ENCODE measurements at regions not wholly inside any gene's neighbourhood (a gene's known extent, or its start where the extent isn't known, plus 50 kb on each side); places are given as distances from the start of the nearest gene placed in this dataset.

GRCh38 chr2:219959471-219959870, 332.0 kb downstream of the SLC4A3 start:
- Mint-ChIP-seq H3K4me3 (no peak overlapping the region), H3K27ac (no peak overlapping the region), H3K4me1 (ENCODE audit: low read depth) (no peaks in the 10 kb centered on the region), H3K27me3 (ENCODE audit: low read depth) (no peaks in the 10 kb centered on the region), H3K9me3 (ENCODE audit: insufficient read depth) (no peaks in the 10 kb centered on the region), H3K36me3 (ENCODE audit: low read depth) (no peaks in the 10 kb centered on the region)
- ATAC-seq (no peak), DNase-seq (no peak)
- ChIA-PET CTCF (no interaction called here), POLR2A (no interaction called here)

GRCh38 chr2:219961947-219962498, 334.6 kb downstream of the SLC4A3 start:
- Mint-ChIP-seq H3K4me3 (no peak overlapping the region), H3K9me3 (ENCODE audit: insufficient read depth) (no peaks in the 10 kb centered on the region), H3K36me3 (ENCODE audit: low read depth) (no peaks in the 10 kb centered on the region), H3K4me1 (ENCODE audit: low read depth) (no peaks in the 10 kb centered on the region), H3K27me3 (ENCODE audit: low read depth) (no peaks in the 10 kb centered on the region), H3K27ac (no peak overlapping the region)
- DNase-seq (no peak), ATAC-seq (no peak)
- ChIA-PET POLR2A (no interaction called here), CTCF (no interaction called here)

- no peaks in the 10 kb centered on the region for H3K36me3 Mint-ChIP-seq (ENCODE audit: low read depth)
- no peak for ATAC-seq
- H3K27me3 Mint-ChIP-seq (ENCODE audit: low read depth): no peaks in the 10 kb centered on the region
- no peak overlapping the region for H3K27ac Mint-ChIP-seq
- ChIA-PET CTCF (no interaction called here), POLR2A (no interaction called here)
- no peak overlapping the region for H3K4me3 Mint-ChIP-seq
- H3K9me3 Mint-ChIP-seq (ENCODE audit: insufficient read depth): no peaks in the 10 kb centered on the region
- DNase-seq: no peak
- no peaks in the 10 kb centered on the region for H3K4me1 Mint-ChIP-seq (ENCODE audit: low read depth)
Observed at GRCh38 chr2:219962801-219963200, 335.4 kb downstream of the SLC4A3 start.

- Mint-ChIP-seq H3K27ac (no peak overlapping the region), H3K4me1 (ENCODE audit: low read depth) (no peaks in the 10 kb centered on the region), H3K9me3 (ENCODE audit: insufficient read depth) (no peaks in the 10 kb centered on the region), H3K4me3 (no peak overlapping the region), H3K36me3 (ENCODE audit: low read depth) (no peaks in the 10 kb centered on the region), H3K27me3 (ENCODE audit: low read depth) (no peaks in the 10 kb centered on the region)
- ATAC-seq: no peak
- ChIA-PET CTCF (no interaction called here), POLR2A (no interaction called here)
- DNase-seq: no peak
Observed at GRCh38 chr2:219965287-219966194, 338.1 kb downstream of the SLC4A3 start.

GRCh38 chr2:219967247-219968245, 340.1 kb downstream of the SLC4A3 start:
- Mint-ChIP-seq H3K36me3 (ENCODE audit: low read depth) (no peaks in the 10 kb centered on the region), H3K9me3 (ENCODE audit: insufficient read depth) (no peaks in the 10 kb centered on the region), H3K4me1 (ENCODE audit: low read depth) (no peaks in the 10 kb centered on the region), H3K27me3 (ENCODE audit: low read depth) (no peaks in the 10 kb centered on the region), H3K4me3 (no peak overlapping the region), H3K27ac (no peak overlapping the region)
- CTCF ChIA-PET: no interaction called here
- POLR2A ChIA-PET: no interaction called here
- no peak for ATAC-seq
- DNase-seq: no peak

- no peaks in the 10 kb centered on the region for H3K36me3 Mint-ChIP-seq (ENCODE audit: low read depth)
- POLR2A ChIA-PET: no interaction called here
- H3K27ac Mint-ChIP-seq: no peak overlapping the region
- DNase-seq (no peak), ATAC-seq (no peak)
- no peaks in the 10 kb centered on the region for H3K4me1 Mint-ChIP-seq (ENCODE audit: low read depth)
- no peak overlapping the region for H3K4me3 Mint-ChIP-seq
- H3K9me3 Mint-ChIP-seq (ENCODE audit: insufficient read depth): no peaks in the 10 kb centered on the region
- CTCF ChIA-PET: no interaction called here
- no peaks in the 10 kb centered on the region for H3K27me3 Mint-ChIP-seq (ENCODE audit: low read depth)
Observed at GRCh38 chr2:219968685-219969345, 341.4 kb downstream of the SLC4A3 start.

GRCh38 chr2:219969508-219969907, 342.1 kb downstream of the SLC4A3 start:
- Mint-ChIP-seq H3K27ac (no peak overlapping the region), H3K27me3 (ENCODE audit: low read depth) (no peaks in the 10 kb centered on the region), H3K36me3 (ENCODE audit: low read depth) (no peaks in the 10 kb centered on the region), H3K4me3 (no peak overlapping the region), H3K9me3 (ENCODE audit: insufficient read depth) (no peaks in the 10 kb centered on the region), H3K4me1 (ENCODE audit: low read depth) (no peaks in the 10 kb centered on the region)
- POLR2A ChIA-PET: no interaction called here
- ATAC-seq (no peak), DNase-seq (no peak)
- CTCF ChIA-PET: no interaction called here

GRCh38 chr2:219973136-219973535, 345.7 kb downstream of the SLC4A3 start:
- no peak for DNase-seq
- H3K27me3 Mint-ChIP-seq (ENCODE audit: low read depth): no peaks in the 10 kb centered on the region
- ChIA-PET CTCF (no interaction called here), POLR2A (no interaction called here)
- H3K9me3 Mint-ChIP-seq (ENCODE audit: insufficient read depth): no peaks in the 10 kb centered on the region
- H3K4me1 Mint-ChIP-seq (ENCODE audit: low read depth): no peaks in the 10 kb centered on the region
- no peak overlapping the region for H3K4me3 Mint-ChIP-seq
- no peaks in the 10 kb centered on the region for H3K36me3 Mint-ChIP-seq (ENCODE audit: low read depth)
- no peak overlapping the region for H3K27ac Mint-ChIP-seq
- no peak for ATAC-seq

- DNase-seq (no peak), ATAC-seq (no peak)
- no peak overlapping the region for H3K27ac Mint-ChIP-seq
- H3K4me3 Mint-ChIP-seq: no peak overlapping the region
- ChIA-PET POLR2A (no interaction called here), CTCF (no interaction called here)
- H3K4me1 Mint-ChIP-seq (ENCODE audit: low read depth): no peaks in the 10 kb centered on the region
- H3K9me3 Mint-ChIP-seq (ENCODE audit: insufficient read depth): no peaks in the 10 kb centered on the region
- no peaks in the 10 kb centered on the region for H3K27me3 Mint-ChIP-seq (ENCODE audit: low read depth)
- no peaks in the 10 kb centered on the region for H3K36me3 Mint-ChIP-seq (ENCODE audit: low read depth)
Observed at GRCh38 chr2:219976871-219977270, 349.4 kb downstream of the SLC4A3 start.

GRCh38 chr2:219980638-219981037, 353.2 kb downstream of the SLC4A3 start:
- no peak overlapping the region for H3K27ac Mint-ChIP-seq
- ChIA-PET POLR2A (no interaction called here), CTCF (no interaction called here)
- H3K4me1 Mint-ChIP-seq (ENCODE audit: low read depth): no peaks in the 10 kb centered on the region
- H3K27me3 Mint-ChIP-seq (ENCODE audit: low read depth): no peaks in the 10 kb centered on the region
- DNase-seq (no peak), ATAC-seq (no peak)
- no peaks in the 10 kb centered on the region for H3K9me3 Mint-ChIP-seq (ENCODE audit: insufficient read depth)
- H3K36me3 Mint-ChIP-seq (ENCODE audit: low read depth): no peaks in the 10 kb centered on the region
- H3K4me3 Mint-ChIP-seq: no peak overlapping the region

GRCh38 chr2:219983836-219984235, 356.4 kb downstream of the SLC4A3 start:
- no peak for ATAC-seq
- CTCF ChIA-PET: no interaction called here
- POLR2A ChIA-PET: no interaction called here
- no peak for DNase-seq
- Mint-ChIP-seq H3K9me3 (ENCODE audit: insufficient read depth) (no peaks in the 10 kb centered on the region), H3K36me3 (ENCODE audit: low read depth) (no peaks in the 10 kb centered on the region), H3K27me3 (ENCODE audit: low read depth) (no peaks in the 10 kb centered on the region), H3K27ac (no peak overlapping the region), H3K4me3 (no peak overlapping the region), H3K4me1 (ENCODE audit: low read depth) (no peaks in the 10 kb centered on the region)

- H3K9me3 Mint-ChIP-seq (ENCODE audit: insufficient read depth): no peaks in the 10 kb centered on the region
- H3K4me3 Mint-ChIP-seq: no peak overlapping the region
- ATAC-seq (no peak), DNase-seq (no peak)
- POLR2A ChIA-PET: no interaction called here
- CTCF ChIA-PET: no interaction called here
- H3K4me1 Mint-ChIP-seq (ENCODE audit: low read depth): no peaks in the 10 kb centered on the region
- H3K27me3 Mint-ChIP-seq (ENCODE audit: low read depth): no peaks in the 10 kb centered on the region
- H3K36me3 Mint-ChIP-seq (ENCODE audit: low read depth): no peaks in the 10 kb centered on the region
- H3K27ac Mint-ChIP-seq: no peak overlapping the region
Observed at GRCh38 chr2:219985017-219985416, 357.6 kb downstream of the SLC4A3 start.
